ENCODE measurements at regions not wholly inside any gene's neighbourhood (a gene's known extent, or its start where the extent isn't known, plus 50 kb on each side); places are given as distances from the start of the nearest gene placed in this dataset.

GRCh38 chr7:22060863-22061262, 115.2 kb upstream of the CDCA7L start:
- Histone ChIP-seq H3K36me3 (ENCODE audit: insufficient read depth, low read length) (no peaks in the 10 kb centered on the region), H3K27me3 (ENCODE audit: control insufficient read depth in 1 of 2, insufficient read depth in 2 of 2, low read length in 2 of 2) (peaks cover 2 to 11% of the 10 kb centered on the region in 2 experiments), H3K4me3 (ENCODE audit: low read length) (no peak overlapping the region), H3K9me3 (ENCODE audit: control insufficient read depth in 1 of 2, insufficient read depth in 1 of 2, low read length in 2 of 2) (no peaks in the 10 kb centered on the region), H3K27ac (ENCODE audit: low read depth in 1 of 2, low read length in 2 of 2) (no peak overlapping the region), H3K4me1 (ENCODE audit: insufficient read depth, low read length) (no peaks in the 10 kb centered on the region)
- H3K27ac Mint-ChIP-seq, result no peak overlapping the region
- peaks cover 22% of the 10 kb centered on the region for H3K27me3 Mint-ChIP-seq
- no peaks in the 10 kb centered on the region for H3K9me3 Mint-ChIP-seq
- TF ChIP-seq, protein P1, sequence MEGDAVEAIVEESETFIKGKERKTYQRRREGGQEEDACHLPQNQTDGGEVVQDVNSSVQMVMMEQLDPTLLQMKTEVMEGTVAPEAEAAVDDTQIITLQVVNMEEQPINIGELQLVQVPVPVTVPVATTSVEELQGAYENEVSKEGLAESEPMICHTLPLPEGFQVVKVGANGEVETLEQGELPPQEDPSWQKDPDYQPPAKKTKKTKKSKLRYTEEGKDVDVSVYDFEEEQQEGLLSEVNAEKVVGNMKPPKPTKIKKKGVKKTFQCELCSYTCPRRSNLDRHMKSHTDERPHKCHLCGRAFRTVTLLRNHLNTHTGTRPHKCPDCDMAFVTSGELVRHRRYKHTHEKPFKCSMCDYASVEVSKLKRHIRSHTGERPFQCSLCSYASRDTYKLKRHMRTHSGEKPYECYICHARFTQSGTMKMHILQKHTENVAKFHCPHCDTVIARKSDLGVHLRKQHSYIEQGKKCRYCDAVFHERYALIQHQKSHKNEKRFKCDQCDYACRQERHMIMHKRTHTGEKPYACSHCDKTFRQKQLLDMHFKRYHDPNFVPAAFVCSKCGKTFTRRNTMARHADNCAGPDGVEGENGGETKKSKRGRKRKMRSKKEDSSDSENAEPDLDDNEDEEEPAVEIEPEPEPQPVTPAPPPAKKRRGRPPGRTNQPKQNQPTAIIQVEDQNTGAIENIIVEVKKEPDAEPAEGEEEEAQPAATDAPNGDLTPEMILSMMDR (IDR thresholded peaks at IDR 0.05), result no peak
- ChIA-PET CTCF (no interaction called here), POLR2A (no interaction called here)
- no peak overlapping the region for H3K4me3 Mint-ChIP-seq
- intact Hi-C loops (cut with DNase I, micrococcal nuclease), result no loop called here
- H3K36me3 Mint-ChIP-seq (ENCODE audit: low read depth), result no peaks in the 10 kb centered on the region
- no peaks in the 10 kb centered on the region for H3K4me1 Mint-ChIP-seq (ENCODE audit: low read depth)
- no peak for DNase-seq
- no peak for ATAC-seq (ENCODE audit: poor library complexity)

DNA sequence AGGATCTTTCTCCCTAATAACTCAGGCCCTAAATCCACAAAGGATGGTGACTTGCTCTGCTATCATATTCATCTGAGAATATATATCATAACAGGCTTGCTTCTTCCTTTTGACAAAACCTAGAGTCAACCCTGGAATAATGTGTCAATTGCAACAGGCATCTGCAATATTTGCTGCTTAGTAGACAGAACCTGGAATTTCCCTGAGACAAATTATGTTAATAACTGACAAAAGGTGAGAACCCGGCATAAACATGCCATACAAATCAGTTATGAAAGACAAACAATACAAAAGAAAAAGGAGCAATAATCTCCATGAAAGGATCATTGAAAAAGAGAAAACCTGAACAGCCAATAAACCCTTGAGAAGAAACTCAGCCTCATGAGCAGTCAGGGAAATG, 114.5 kb upstream of the CDCA7L start:
- no peak overlapping the region for H3K27ac Mint-ChIP-seq
- intact Hi-C loops (cut with DNase I, micrococcal nuclease), result no loop called here
- no peaks in the 10 kb centered on the region for H3K4me1 Mint-ChIP-seq (ENCODE audit: low read depth)
- H3K27me3 Mint-ChIP-seq, result peaks cover 22% of the 10 kb centered on the region
- no peak overlapping the region for H3K27ac ChIP-seq (ENCODE audit: low read depth in 1 of 2, low read length in 2 of 2)
- ChIA-PET CTCF (no interaction called here), POLR2A (no interaction called here)
- no peaks in the 10 kb centered on the region for H3K9me3 Mint-ChIP-seq
- no peaks in the 10 kb centered on the region for H3K9me3 ChIP-seq (ENCODE audit: control insufficient read depth in 1 of 2, insufficient read depth in 1 of 2, low read length in 2 of 2)
- peaks cover 2 to 6% of the 10 kb centered on the region in 2 experiments for H3K27me3 ChIP-seq (ENCODE audit: control insufficient read depth in 1 of 2, insufficient read depth in 2 of 2, low read length in 2 of 2)
- ATAC-seq (ENCODE audit: poor library complexity) (no peak), DNase-seq (no peak)
- TF ChIP-seq, protein P1 (IDR thresholded peaks at IDR 0.05), result no peak
- H3K4me3 ChIP-seq (ENCODE audit: low read length), result no peak overlapping the region
- H3K36me3 ChIP-seq (ENCODE audit: insufficient read depth, low read length), result no peaks in the 10 kb centered on the region
- no peaks in the 10 kb centered on the region for H3K36me3 Mint-ChIP-seq (ENCODE audit: low read depth)
- H3K4me1 ChIP-seq (ENCODE audit: insufficient read depth, low read length), result no peaks in the 10 kb centered on the region
- H3K4me3 Mint-ChIP-seq, result no peak overlapping the region

GRCh38 chr7:22055226-22055625, 109.5 kb upstream of the CDCA7L start:
- ATAC-seq (ENCODE audit: poor library complexity) (no peak), DNase-seq (no peak)
- peaks cover 30% of the 10 kb centered on the region for H3K27me3 Mint-ChIP-seq
- TF ChIP-seq, protein P1 (IDR thresholded peaks at IDR 0.05), result no peak
- ChIA-PET POLR2A (no interaction called here), CTCF (no interaction called here)
- intact Hi-C loops (cut with DNase I, micrococcal nuclease), result loop anchor here in 1 of 2 experiments (5.0 kb wide), 1 partner anchor 417 kb away; no protein-coding TSS in a partner anchor
- Histone ChIP-seq H3K27ac (ENCODE audit: low read depth in 1 of 2, low read length in 2 of 2) (no peak overlapping the region), H3K9me3 (ENCODE audit: control insufficient read depth in 1 of 2, insufficient read depth in 1 of 2, low read length in 2 of 2) (no peaks in the 10 kb centered on the region), H3K4me3 (ENCODE audit: low read length) (no peak overlapping the region), H3K4me1 (ENCODE audit: insufficient read depth, low read length) (no peaks in the 10 kb centered on the region), H3K27me3 (ENCODE audit: control insufficient read depth in 1 of 2, insufficient read depth in 2 of 2, low read length in 2 of 2) (peaks cover 0 to 2% of the 10 kb centered on the region in 2 experiments), H3K36me3 (ENCODE audit: insufficient read depth, low read length) (no peaks in the 10 kb centered on the region)
- no peaks in the 10 kb centered on the region for H3K4me1 Mint-ChIP-seq (ENCODE audit: low read depth)
- H3K4me3 Mint-ChIP-seq, result no peak overlapping the region
- no peak overlapping the region for H3K27ac Mint-ChIP-seq
- no peaks in the 10 kb centered on the region for H3K9me3 Mint-ChIP-seq
- no peaks in the 10 kb centered on the region for H3K36me3 Mint-ChIP-seq (ENCODE audit: low read depth)
